ENCODE measurements at regions not wholly inside any gene's neighbourhood (a gene's known extent, or its start where the extent isn't known, plus 50 kb on each side); places are given as distances from the start of the nearest gene placed in this dataset.
"Not testable (repeated sequence)": the region's sequence is repeated elsewhere in the genome, so short reads cannot be mapped to it uniquely, and the experiment has no call there.

DNA sequence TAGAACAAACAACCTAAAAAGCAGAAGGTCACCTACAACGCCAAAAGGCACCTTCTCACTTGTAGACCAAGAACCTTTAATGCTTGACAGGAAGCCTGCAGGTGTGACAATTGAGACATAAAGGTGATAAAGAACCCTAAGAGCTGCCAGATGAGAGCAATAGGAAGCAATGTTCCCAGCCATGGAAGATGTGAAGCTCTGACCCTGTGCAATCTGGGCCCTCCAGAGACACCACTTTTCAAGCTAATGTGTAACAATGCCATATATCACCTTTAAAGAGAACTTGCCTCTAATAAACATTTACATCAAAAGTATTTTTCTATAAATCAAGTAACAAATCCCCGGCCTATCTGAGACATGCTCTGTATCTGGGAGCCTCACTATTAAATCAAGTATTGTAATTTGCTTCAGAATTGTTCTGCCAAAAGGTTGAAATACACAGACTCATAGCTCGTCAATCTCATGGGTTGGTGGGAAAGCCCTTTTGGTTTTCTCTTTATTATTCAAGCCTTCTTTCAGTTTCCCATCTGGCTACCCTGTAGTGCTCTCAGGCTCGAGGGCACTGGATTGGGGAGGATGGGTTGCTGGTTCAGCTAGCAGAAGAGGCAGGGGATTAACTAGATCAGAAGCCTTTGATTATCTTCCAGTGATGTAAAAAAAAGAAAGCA is 368.9 kb downstream of the BUD13 start:
- no peak for DNase-seq

DNA sequence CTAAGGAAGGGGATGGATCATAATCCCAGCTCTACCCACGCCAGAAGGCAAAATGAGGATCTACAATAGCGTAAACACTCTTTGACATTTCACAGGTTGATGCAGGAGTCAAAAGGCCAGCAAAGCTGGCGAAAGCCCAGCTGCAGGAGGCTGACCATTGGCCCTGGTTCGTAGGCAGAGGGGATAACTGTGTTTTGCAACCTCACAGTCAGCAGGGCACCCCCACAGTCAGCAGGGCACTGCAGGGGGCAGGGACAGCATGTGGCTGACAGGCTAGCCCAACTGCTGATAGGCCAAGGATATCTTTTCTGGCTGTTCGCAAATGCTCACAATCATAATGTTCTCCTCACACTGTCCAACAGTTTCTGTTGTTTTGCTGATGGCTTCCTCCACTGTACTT is 372.7 kb downstream of the BUD13 start:
- no peak for DNase-seq

DNA sequence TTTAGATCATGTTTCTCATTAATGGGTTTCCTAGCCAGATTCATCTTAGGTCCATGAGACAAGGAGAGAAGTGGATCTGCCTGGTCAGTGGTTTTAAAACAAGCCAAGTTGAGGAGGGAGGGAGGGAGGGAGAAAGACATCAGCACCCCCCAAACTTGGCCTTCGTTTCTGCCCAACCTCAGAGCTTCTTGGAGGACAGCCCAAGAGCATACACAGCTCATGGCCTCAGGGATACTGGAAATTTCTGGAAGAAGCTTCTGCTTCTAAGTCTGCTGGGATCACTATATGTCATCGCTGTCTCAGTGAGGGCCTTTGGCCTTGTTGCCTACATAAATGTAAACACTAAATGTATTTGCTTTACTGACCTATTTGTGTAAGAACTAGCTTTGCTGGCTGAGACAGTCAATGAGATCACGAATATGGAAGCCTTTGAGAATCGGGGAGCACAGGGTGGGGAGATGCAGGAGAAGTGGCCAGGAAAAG is 375.1 kb downstream of the BUD13 start:
- DNase-seq, result no peak

DNA sequence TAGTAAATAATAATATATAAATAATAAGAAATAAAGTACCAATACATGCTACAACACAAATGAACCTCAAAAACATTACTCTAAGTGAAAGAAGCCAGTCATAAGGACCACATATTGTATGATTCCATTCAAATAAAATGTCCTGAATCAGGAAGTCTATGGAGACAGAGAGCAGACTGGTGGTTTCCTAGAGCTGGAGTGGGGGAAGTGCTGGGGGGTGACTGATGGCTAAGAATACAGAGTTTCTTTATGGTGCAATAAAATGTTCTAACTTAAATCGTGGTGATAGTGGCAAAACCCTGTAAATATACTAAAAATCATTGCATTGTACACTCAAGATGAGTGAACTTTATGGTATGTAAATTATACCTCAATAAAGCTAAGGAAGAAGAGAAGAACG is 376.5 kb downstream of the BUD13 start:
- no peak for DNase-seq

DNA sequence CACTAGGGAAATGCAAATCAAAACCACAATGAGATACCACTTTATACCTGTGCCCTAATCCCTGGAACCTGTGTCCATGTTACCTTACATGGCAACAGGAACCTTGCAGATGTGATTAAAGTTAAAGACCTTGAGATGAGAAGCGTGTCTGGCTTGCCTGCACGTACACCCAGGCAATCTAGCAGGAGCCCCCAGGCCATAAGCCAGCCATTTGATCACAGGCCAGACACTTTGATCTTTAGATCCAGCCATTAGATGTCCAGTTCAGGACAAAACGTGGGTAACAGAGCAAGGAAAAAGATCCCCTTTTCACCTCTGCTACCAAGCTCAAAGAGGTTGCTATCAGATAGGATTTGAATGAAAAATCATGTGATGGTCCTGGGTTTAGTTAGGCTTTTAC is 378.8 kb downstream of the BUD13 start:
- DNase-seq, result no peak

DNA sequence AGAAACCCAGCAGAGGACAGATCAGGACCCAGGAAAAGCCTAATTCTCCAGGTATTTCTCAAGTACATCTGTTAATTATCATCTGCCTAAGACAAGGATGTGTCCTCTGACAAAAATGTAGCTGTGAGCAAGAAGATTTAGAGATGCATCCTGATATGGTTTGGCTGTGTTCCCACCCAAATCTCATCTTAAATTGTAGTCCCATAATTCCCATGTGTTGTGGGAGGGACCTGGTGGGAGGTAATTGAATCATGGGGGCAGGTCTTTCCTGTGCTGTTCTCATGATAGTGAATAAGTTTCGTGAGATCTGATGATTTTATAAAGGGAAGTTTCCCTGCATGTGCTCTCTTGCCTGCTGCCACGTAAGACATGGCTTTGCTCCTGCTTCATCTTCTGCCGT is 381.8 kb downstream of the BUD13 start:
- no peak for DNase-seq

DNA sequence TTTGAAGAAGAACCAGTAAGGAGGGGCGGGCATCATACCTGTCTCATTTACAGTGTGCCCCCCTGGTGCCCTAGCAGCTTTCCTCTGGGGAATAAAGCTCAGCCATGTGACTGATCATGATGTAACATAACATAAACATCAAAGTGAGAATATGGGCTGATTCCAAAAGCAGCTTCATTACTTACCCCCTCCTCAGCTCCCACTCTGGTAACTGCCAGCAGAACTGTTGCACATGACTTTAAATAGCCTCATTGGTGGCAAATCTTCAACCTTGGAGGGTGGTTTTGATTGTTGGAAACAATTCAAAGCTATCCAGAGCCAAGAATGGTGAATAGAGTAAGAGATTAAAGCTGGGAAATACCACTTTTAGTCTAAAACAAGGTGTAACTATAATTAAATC is 384.6 kb downstream of the BUD13 start:
- no peak for DNase-seq

DNA sequence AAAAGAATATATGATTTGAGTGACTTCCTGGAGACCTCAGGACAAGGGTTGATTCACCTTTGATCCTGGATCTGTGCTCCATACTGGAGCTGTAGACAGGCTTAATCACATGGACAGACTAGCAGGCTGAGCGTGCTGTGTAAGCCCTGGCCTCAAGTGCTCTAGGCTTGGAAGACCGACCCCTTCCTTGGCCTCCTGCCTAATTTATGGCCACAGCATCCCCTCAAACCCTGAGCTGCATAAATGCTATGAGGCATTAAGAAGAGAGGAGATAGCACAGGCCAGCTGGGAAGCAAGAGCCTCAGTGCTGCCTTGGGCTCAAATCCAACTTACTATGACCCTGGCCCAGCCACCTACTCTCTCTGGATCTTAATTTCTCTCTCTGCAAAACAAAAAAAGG is 385.1 kb downstream of the BUD13 start:
- DNase-seq, result no peak

DNA sequence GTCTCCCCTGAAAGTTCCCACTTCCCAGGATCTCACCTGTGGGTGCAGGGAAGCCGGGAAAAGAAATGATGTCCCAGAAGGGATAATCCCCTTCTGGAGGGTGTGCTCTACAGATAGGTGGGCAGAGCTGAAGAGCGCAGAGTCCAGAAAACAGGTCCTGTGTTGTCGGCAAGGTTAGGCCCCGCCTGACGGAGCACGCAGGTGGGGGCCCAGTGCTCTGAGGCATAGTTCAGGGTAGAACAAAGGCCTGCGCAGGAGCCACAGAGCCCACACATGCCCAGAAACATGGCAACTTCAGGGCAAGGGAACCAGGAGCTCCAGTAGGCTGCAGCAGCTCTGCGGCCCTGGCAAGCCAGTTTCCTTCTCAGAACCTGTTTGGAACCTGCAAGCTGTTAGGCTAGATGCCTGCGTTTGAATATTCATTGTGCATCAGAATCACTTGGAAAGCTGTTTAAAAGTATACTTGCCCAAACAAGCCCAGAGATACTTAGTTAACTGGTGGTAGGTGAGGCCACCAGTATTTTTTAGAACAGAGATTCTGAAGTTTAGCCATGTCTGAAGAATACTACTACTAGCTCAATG is 386.6 kb downstream of the BUD13 start:
- DNase-seq, result no peak

DNA sequence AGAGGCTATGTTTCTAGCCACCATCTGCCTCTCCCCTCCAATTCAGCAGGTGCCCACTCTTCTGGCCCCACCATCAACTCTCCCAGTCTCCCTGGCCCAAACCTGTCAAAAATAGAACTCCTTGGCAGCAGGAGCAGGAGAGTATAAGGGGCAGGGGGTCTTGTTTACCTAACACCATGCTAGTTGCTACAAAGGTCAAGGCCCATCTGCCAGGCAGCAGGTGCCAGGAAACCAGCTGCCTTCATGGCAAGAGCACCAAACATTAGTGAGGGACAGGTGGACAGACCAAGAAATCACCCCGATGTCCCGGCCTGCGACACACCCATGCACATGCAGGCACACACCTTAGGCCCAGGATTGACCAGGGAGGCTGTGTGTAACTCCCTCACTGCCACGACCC is 387.9 kb downstream of the BUD13 start:
- no peak for DNase-seq

DNA sequence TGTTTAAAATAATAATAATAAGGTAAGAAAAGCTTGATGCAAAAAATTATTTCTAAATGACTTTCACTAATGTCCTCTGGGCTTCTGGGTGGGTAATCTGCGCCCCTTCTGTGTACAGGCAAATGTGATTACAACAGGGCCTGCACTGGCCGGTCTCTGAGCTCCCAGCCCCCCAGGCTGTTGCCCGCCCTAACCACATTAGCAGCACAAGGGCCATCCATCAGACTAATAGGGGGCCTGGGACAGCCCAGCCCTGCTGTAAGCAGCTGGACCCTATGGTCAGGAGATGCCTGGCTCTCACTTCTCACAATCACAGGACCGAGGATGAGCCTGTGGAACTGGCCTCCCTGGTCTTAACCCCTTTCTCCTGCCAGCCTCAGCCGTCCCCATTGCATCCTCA is 388.4 kb downstream of the BUD13 start:
- no peak for DNase-seq

DNA sequence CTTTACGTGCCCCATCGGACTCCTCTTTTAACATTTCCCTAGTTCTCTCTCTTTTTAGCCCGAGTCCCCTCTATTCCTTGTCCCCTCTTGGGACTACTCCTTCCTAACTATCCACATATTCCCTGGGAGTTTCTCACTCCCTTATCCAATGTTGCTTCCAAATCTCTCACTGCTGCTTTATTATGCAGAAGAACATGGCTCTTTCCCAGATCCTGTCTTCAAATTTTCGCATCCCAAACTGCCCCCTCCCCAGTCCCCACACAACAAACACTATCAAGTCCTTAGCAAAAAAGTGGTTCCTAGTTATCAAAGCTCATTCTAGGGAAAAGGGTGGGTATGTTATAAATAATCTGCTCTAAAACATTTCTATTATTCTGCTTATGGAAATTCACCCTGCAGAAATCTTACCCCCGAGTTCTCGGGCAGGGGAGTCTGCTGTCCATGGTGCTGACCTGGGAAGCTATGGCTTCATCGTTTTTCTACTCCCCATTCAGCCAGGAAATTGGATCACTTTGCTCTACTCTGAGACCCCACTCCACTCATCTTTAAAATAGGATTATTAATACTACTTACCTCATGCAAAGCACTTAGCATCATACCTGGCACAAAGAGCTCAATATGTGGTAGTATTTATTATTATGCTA is 393.5 kb downstream of the BUD13 start:
- no peak for DNase-seq

DNA sequence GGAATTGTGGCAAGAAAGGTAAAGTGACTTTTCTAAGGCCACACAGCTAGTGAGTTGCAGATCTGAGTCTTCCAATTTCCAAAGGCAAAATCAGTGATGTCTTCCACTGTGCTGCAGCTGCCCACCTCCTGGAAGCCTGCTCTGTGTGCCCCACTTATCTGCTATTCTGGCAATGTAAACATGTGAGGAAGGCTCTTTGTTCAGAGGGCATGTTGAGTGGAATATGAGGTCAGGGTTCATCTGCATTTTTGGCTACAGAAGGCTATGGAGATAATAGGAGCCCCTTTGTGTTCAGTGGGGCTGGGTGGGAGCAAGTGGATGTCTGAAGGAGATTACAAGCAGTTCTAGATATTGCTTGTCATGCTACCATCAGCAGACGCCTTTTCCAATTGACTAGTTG is 396.2 kb downstream of the BUD13 start:
- DNase-seq, result no peak

DNA sequence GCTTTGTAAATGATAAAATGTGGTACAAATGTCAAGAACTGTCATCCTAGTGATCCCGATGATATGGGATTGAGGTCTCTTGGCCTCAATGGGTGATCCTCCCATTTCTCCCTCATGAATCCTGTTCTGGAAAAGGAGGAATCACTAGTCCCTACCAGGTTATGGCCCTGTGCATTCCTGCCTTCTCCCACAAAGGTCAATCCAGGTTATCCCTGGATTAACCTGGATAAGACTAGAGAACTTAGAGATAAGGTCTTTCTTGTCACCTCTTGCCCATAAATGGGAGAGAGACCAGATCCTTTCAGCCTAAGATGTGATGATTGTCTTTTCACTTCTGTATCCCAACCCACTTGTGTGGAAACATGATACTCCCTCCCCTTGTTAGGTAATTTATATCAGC is 396.7 kb downstream of the BUD13 start:
- DNase-seq, result no peak

DNA sequence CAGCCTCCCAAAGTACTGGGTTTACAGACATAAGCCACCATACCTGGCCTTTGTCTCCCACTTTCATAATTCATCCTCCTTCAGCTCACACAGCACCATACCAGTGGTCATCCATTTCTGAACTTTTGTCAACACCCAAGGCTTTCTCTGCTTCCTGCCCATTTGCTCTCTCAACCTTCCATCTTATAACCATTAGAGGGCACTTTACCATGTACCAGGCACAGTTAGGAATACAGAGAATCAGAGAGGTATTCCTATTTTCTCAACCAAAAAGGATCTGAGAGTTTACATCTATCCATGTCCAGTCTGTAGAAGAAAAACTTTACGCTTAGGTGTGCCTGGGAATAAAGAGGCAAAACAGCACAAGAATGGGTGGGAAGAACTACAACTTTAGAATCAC is 397.6 kb downstream of the BUD13 start:
- DNase-seq, result no peak

DNA sequence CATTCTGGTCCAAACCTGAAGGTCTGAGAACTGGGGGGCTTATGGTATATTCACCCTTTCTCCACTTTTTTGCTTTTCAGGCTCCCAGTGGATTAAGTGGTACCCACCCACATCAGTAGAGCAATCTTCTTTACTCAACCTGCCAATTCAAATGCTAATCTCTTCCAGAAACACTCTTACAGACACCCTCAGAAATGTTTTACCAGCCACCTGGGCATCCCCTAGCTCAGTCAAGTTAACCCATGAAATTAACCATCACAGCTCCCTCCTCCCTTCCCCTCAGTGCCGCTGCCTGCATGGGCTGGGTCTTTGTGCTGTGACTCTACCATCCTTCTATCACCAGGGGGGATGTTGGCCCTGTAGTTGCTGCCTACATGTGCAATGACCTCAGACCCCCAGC is 398.7 kb downstream of the BUD13 start:
- DNase-seq, result no peak

DNA sequence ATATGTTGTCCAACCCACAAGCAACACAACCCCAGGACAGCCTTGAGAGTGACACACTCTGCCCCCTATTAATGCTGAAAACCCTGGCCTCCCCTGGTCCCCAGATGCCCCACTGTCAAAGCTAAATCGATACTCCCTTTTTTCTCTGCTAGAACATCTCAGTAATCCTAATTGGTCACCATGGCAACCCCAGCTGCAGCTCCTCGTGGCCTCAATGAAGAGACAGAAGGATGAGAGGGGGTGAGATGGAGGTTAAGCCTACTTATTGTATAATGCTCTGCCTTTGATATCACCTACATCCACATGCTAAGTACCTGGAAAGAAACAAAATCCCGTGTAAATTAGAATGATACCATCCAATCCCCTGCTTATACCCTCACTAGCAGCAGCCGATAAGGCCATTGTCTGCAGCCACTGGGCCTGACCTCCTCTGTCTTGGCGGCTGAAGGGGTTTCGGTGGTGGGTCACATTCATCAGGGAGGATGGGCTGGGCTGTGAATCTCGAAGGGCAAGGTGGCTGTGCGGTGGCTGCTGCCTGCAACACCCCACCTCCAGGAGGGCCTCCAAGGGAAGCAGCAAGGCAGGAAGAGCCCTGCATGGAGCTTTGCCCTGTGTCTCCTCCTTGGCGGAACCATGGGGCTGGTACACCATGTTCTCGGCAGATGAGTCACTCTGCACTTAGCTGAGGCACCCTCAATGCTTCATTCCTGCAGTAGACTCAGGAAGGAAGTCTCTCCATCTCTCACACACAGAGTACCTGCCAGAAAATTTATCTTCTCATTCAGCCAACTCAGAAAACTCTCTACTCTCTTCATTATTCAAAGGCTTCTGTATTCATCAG is 399.5 kb downstream of the BUD13 start:
- no peak for DNase-seq

DNA sequence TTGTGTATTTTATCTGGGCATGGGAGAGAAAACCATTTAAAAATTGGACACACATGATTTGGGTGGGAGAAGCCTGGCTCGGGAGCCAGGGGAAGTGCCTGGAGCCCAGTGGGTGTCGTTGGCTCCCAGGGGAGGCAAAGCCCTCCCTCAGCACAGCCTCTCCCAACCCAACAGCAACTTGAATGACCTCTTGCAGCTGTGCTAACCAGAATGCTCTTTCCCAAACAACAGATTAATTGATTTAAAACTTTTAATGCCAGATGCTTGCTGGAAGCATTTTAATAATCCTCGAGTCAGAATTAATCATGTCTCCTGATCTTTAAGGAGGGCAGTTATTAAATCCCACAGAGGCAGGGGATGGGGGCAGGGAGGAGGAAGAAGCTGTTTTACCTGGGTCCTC is 401.6 kb downstream of the BUD13 start:
- no peak for DNase-seq

DNA sequence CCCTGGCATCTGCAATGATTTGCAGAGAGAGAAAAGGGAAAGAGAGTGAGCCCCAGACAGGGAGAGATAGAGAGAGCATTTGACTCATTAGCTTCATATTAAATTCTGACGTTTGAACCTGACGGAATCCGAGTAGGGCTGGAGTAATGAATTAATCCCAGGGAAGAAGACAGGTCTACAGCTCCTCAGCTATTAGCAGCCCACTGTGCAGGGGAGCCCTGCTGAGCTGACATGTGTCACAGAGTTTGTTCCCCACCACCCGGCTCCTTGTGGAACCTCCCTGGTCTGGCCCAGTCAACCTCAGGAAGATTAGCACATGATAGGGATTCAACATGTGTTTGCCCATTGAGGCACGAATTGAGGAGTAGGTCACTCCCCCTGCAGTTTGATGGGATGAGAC is 404.0 kb downstream of the BUD13 start:
- DNase-seq, result no peak

DNA sequence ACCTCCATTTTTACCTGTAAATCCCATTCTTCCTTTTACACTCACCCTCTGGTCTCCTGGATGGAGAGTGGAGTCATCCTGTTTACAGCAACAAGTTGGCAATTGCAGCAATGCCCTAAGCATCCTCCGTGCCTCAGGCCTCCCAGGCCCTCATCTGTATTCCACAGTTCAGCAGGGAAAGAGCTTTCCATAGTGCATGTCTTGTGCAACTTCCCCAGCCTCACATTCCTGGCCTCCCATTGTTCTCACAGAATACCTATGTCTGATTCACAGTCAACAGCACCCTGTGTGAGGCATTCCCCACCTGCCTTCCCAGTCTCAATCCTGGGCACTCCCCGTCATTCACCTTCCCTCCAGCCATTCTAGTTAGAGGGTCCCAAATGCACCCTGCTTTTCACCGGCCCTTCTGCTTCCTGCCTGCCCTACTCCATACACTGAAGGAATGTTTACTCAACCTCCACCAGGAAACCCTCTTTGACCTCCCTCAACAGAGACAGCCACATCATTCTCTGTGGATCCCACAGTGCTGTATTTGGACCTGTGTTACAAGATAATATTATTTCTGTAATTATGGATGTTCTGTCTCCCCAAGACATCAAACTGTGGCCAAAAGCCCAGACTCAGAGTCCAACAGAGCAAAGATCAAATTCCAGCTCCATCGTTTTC is 405.7 kb downstream of the BUD13 start:
- no peak for DNase-seq

DNA sequence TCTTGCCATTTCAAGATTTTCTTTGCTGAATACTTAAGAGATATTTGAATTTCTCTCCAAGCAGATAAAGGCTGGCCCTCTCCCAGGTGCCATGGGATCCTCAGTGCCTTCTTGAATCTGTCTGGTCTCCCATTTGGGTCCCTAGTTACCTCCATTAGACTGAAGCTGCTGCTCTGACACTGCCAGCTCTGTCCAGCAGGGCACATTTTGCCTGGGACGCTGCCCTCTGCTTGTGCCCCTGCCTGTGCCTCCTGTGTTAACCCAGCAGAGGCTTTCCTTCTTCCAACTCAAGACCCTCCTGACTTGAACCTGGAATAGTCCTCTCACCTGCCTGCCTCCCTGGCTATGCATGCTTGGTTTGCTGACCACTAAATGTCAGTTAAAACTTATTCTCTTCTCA is 406.3 kb downstream of the BUD13 start:
- no peak for DNase-seq

DNA sequence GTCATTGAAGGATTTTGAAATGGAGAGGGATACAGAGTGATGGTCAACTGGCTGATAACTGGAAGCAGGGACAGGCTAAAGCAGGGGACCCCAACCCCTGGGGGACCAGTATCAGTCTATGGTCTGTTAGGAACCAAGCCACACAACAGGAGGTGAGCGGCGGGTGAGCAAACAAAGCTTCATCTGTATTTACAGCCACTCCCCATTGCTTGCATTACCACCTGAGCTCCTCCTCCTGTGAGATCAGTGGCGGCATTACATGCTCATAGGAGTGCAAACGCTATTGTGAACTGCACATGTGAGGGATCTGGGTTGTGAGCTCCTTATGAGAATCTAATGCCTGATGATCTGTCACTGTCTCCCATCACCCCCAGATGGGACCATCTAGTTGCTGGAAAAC is 407.9 kb downstream of the BUD13 start:
- DNase-seq, result not testable (repeated sequence)

DNA sequence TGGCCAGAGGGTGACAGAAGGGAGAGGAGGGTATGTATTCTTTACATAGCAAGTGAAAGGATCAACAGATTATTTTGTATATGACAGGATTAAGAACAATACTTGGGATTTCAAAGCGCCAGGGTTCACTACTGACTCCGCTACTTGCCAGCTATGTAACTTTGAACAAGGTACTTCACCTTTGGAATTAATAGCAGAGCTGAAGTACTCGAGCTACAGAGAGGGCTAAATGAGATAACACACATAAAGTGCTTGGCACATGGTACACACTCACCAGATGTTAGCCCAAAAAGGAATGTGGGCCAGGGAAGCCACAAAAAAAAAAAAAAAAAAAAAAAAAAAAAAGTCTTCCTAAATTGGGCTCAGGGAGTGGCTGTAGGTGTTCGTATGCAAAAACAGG is 408.4 kb downstream of the BUD13 start:
- DNase-seq, result no peak

Measured in AML-193 (cell line).